ENCODE measurements at regions not wholly inside any gene's neighbourhood (a gene's known extent, or its start where the extent isn't known, plus 50 kb on each side); places are given as distances from the start of the nearest gene placed in this dataset.

DNA sequence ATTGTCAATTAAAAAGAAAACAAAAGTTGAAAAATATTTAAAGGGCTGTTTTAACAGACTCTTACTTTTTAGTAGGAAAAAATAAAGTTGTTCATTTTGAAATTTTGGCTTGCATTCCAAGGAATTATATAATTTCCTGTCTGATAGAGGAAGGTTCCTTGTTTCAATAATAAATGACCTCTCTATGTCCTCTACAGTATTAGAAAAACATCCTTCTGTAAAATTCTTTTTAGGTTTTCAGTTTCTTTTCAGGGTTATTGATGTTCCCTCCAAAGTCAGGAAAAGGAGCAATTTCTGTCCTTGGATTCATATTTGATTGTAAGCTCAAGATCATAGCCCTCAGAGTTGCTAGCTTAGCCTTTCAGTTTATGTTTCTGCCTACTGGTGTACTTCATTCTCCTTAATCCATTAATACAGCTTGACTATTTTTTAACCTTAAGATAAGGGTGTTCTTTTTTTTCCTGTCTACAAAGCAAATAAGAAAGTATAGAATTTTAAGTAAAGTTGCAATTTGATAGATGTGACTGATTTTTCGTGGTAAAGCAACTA lies 125.2 kb upstream of the COL3A1 start:
- TF ChIP-seq CTCF (conservative IDR thresholded peaks at IDR 0.05) (no peak), EZH2 (IDR thresholded peaks at IDR 0.05; ENCODE audit: low read depth) (no peak)
